ENCODE measurements at regions not wholly inside any gene's neighbourhood (a gene's known extent, or its start where the extent isn't known, plus 50 kb on each side); places are given as distances from the start of the nearest gene placed in this dataset.
"Not testable (repeated sequence)": the region's sequence is repeated elsewhere in the genome, so short reads cannot be mapped to it uniquely, and the experiment has no call there.

GRCh38 chr5:42989190-42989589, 50.9 kb downstream of the ANXA2R start:
- no peak for DNase-seq

- no peak for DNase-seq
Observed at GRCh38 chr5:42988568-42988967, 51.6 kb downstream of the ANXA2R start.

- no peak for DNase-seq
Observed at GRCh38 chr5:42985129-42986037, 54.7 kb downstream of the ANXA2R start.

- no peak for DNase-seq
Observed at GRCh38 chr5:42984307-42984706, 55.8 kb downstream of the ANXA2R start.

GRCh38 chr5:42982107-42982622, 58.0 kb downstream of the ANXA2R start:
- peak; percentile 34 for DNase-seq

GRCh38 chr5:42981417-42982106, 58.6 kb downstream of the ANXA2R start:
- DNase-seq: not testable (repeated sequence)

- not testable (repeated sequence) for DNase-seq
Observed at GRCh38 chr5:42981015-42981414, 59.1 kb downstream of the ANXA2R start.

GRCh38 chr5:42980391-42980790, 59.7 kb downstream of the ANXA2R start:
- not testable (repeated sequence) for DNase-seq

GRCh38 chr5:42979242-42979641, 60.9 kb downstream of the ANXA2R start:
- DNase-seq: not testable (repeated sequence)

- DNase-seq: no peak
Observed at GRCh38 chr5:42974536-42974935, 65.6 kb downstream of the ANXA2R start.

GRCh38 chr5:42970636-42971559, 69.2 kb downstream of the ANXA2R start:
- no peak for DNase-seq

GRCh38 chr5:42965934-42966333, 74.2 kb downstream of the ANXA2R start:
- no peak for DNase-seq

GRCh38 chr5:42963412-42963811, 76.7 kb downstream of the ANXA2R start:
- DNase-seq: no peak

- DNase-seq: no peak
Observed at GRCh38 chr5:42962124-42962523, 78.0 kb downstream of the ANXA2R start.

GRCh38 chr5:42960506-42960905, 79.6 kb downstream of the ANXA2R start:
- no peak for DNase-seq

- no peak for DNase-seq
Observed at GRCh38 chr5:42956551-42956950, 83.6 kb downstream of the ANXA2R start.

GRCh38 chr5:42953041-42953440, 87.1 kb downstream of the ANXA2R start:
- DNase-seq: no peak

- no peak for DNase-seq
Observed at GRCh38 chr5:42952578-42952974, 87.5 kb downstream of the ANXA2R start.

GRCh38 chr5:42951293-42951840, 88.8 kb downstream of the ANXA2R start:
- DNase-seq: no peak

- DNase-seq: no peak
Observed at GRCh38 chr5:42950456-42951292, 89.4 kb downstream of the ANXA2R start.

- DNase-seq: no peak
Observed at GRCh38 chr5:42950116-42950455, 90.0 kb downstream of the ANXA2R start.
